ENCODE measurements at regions not wholly inside any gene's neighbourhood (a gene's known extent, or its start where the extent isn't known, plus 50 kb on each side); places are given as distances from the start of the nearest gene placed in this dataset.

DNA sequence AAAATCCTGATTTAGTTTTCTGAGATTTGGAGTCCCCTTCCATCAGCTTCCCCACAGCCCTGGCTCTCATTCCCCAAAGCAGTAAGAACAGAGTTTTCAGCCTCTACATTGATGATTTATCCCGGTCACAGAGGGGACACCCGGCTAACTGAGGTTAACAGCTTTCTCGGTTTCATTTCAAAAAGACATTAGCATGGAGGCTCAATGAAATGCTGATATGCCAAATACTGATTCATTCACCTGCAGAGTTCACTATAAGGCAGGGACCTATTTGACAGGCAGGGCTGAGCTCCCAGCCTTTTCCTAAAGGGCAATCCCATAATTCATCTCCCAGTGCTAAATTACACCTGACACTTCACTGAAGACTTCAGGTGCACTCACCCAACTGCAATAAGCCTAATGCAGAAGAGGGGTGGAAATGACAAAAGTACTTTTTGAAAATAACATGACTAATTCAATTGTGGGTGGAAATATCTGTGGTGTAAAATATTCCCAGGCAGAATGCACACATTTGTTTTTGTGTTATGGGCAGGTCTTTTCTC is 99.8 kb upstream of the PMFBP1 start:
- no peak for TF ChIP-seq CTCF (IDR thresholded peaks at IDR 0.05; ENCODE audit: low read length)
- TF ChIP-seq EZH2 (IDR thresholded peaks at IDR 0.05; ENCODE audit: borderline replicate concordance, low read length) = no peak

All from OCI-LY1 (cell line).